ENCODE measurements at regions not wholly inside any gene's neighbourhood (a gene's known extent, or its start where the extent isn't known, plus 50 kb on each side); places are given as distances from the start of the nearest gene placed in this dataset.
"Not testable (repeated sequence)": the region's sequence is repeated elsewhere in the genome, so short reads cannot be mapped to it uniquely, and the experiment has no call there.

DNA sequence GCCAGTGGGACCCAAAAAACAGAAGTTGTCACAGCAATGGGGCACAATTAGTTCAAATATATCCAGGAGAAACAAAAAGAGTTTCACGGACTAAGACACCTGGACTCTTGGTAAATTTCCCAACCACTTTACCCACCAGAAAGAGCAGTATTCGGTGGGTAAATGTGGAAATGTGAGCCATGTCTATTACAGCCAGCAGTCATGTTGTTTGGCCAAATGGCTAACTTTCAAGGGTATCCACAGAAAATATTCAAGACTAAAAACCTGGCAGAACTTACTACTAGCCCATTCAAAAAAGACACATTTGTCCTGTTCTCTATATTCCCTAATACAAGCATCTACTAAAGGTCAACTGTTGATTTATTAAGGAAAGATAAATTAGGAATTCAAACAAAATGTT lies 1296.0 kb upstream of the NXPH2 start:
- H3K9me3 Mint-ChIP-seq (ENCODE audit: unreplicated experiment), result no peaks in the 10 kb centered on the region
- H3K4me3 Mint-ChIP-seq (ENCODE audit: unreplicated experiment), result no peak overlapping the region
- ChIA-PET CTCF (no interaction called here), POLR2A (no interaction called here)
- no peaks in the 10 kb centered on the region for H3K4me1 Mint-ChIP-seq (ENCODE audit: insufficient read depth, unreplicated experiment)
- H3K27me3 Mint-ChIP-seq (ENCODE audit: insufficient read depth, unreplicated experiment), result peaks cover 30% of the 10 kb centered on the region
- H3K27ac Mint-ChIP-seq (ENCODE audit: low read depth, unreplicated experiment), result no peak overlapping the region
- TF ChIP-seq, protein P1, sequence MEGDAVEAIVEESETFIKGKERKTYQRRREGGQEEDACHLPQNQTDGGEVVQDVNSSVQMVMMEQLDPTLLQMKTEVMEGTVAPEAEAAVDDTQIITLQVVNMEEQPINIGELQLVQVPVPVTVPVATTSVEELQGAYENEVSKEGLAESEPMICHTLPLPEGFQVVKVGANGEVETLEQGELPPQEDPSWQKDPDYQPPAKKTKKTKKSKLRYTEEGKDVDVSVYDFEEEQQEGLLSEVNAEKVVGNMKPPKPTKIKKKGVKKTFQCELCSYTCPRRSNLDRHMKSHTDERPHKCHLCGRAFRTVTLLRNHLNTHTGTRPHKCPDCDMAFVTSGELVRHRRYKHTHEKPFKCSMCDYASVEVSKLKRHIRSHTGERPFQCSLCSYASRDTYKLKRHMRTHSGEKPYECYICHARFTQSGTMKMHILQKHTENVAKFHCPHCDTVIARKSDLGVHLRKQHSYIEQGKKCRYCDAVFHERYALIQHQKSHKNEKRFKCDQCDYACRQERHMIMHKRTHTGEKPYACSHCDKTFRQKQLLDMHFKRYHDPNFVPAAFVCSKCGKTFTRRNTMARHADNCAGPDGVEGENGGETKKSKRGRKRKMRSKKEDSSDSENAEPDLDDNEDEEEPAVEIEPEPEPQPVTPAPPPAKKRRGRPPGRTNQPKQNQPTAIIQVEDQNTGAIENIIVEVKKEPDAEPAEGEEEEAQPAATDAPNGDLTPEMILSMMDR (IDR thresholded peaks at IDR 0.05; ENCODE audit: unreplicated experiment), result no peak
- no peak for DNase-seq (ENCODE audit: unreplicated experiment)
- no peaks in the 10 kb centered on the region for H3K36me3 Mint-ChIP-seq (ENCODE audit: insufficient read depth, unreplicated experiment)
- no TSS peak for BruUV-seq (replicated peaks)
- intact Hi-C loops (cut with micrococcal nuclease), result no loop called here

DNA sequence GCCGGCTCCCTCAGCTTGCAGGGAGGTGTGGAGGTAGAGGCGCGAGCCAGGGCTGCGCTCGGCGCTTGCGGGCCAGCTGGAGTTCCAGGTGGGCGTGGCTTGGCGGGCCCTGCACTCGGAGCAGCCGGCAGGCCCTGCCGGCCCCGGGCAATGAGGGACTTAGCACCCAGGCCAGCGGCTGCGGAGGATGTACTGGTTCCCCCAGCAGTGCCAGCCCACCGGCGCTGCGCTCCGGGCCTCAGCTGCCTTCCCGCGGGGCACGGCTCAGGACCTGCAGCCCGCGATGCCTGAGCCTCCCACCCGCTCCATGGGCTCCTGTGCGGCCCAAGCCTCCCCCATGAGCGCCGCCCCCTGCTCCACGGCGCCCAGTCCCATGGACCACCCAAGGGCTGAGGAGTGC lies 1293.6 kb upstream of the NXPH2 start:
- BruUV-seq (replicated peaks); H3K36me3 Mint-ChIP-seq (ENCODE audit: insufficient read depth, unreplicated experiment); H3K4me3 Mint-ChIP-seq (ENCODE audit: unreplicated experiment); intact Hi-C loops (cut with micrococcal nuclease); CTCF ChIA-PET; POLR2A ChIA-PET; H3K9me3 Mint-ChIP-seq (ENCODE audit: unreplicated experiment); H3K27ac Mint-ChIP-seq (ENCODE audit: low read depth, unreplicated experiment); DNase-seq (ENCODE audit: unreplicated experiment); H3K4me1 Mint-ChIP-seq (ENCODE audit: insufficient read depth, unreplicated experiment): not testable (repeated sequence)
- H3K27me3 Mint-ChIP-seq (ENCODE audit: insufficient read depth, unreplicated experiment), result peaks cover 31% of the 10 kb centered on the region

DNA sequence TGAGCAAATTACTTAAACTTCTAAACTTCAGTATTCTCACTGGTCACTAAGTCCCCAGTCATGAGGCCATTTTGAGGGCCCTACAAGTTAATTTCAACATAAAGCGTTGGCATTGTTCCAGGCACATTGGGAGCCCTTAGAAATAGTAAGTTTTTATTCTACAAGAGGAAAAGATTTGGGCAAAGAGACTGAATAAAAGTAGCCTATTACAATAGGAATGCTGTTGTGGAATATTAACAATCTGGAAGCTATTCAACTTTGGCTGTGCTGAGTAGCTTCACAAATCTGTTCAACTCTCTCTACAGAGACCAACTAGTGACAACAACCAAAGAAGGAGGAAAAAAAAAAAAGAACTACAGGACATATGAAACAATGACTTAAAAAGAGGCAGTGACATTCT lies 1287.5 kb upstream of the NXPH2 start:
- CTCF ChIA-PET, result interaction anchor here (0.6 kb wide), 1 partner anchor 88 kb away, joined by 5 read pairs; no protein-coding TSS in a partner anchor
- BruUV-seq (replicated peaks), result no TSS peak
- H3K4me1 Mint-ChIP-seq (ENCODE audit: insufficient read depth, unreplicated experiment), result no peaks in the 10 kb centered on the region
- no peak overlapping the region for H3K4me3 Mint-ChIP-seq (ENCODE audit: unreplicated experiment)
- H3K9me3 Mint-ChIP-seq (ENCODE audit: unreplicated experiment), result no peaks in the 10 kb centered on the region
- intact Hi-C loops (cut with micrococcal nuclease), result no loop called here
- TF ChIP-seq, protein P1 (IDR thresholded peaks at IDR 0.05; ENCODE audit: unreplicated experiment), result no peak
- POLR2A ChIA-PET, result no interaction called here
- H3K27me3 Mint-ChIP-seq (ENCODE audit: insufficient read depth, unreplicated experiment), result peaks cover 52% of the 10 kb centered on the region
- H3K27ac Mint-ChIP-seq (ENCODE audit: low read depth, unreplicated experiment), result no peak overlapping the region
- DNase-seq (ENCODE audit: unreplicated experiment), result no peak
- H3K36me3 Mint-ChIP-seq (ENCODE audit: insufficient read depth, unreplicated experiment), result no peaks in the 10 kb centered on the region

DNA sequence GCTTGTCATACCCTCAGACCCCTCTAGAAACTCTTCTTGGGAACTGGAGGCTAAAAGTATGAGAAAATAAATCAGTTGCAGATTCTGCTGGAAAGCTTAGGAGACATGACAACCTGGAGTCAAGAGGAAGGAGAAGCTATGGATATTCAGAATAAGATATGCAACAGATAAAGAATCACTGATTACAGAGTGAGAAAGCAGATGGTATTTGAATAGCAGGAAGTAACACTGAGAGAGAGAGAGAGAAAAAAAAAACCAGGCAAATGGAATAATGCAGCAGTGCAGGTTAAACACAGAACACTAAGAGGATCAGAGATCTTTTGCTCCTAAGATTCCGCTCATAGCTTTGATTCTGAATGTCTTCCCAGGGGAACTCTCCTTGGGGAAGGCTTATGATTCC lies 1284.1 kb upstream of the NXPH2 start:
- H3K4me3 Mint-ChIP-seq (ENCODE audit: unreplicated experiment), result no peak overlapping the region
- H3K9me3 Mint-ChIP-seq (ENCODE audit: unreplicated experiment), result no peaks in the 10 kb centered on the region
- no peaks in the 10 kb centered on the region for H3K36me3 Mint-ChIP-seq (ENCODE audit: insufficient read depth, unreplicated experiment)
- H3K27ac Mint-ChIP-seq (ENCODE audit: low read depth, unreplicated experiment), result no peak overlapping the region
- ChIA-PET POLR2A (no interaction called here), CTCF (no interaction called here)
- H3K4me1 Mint-ChIP-seq (ENCODE audit: insufficient read depth, unreplicated experiment), result no peaks in the 10 kb centered on the region
- peaks cover 44% of the 10 kb centered on the region for H3K27me3 Mint-ChIP-seq (ENCODE audit: insufficient read depth, unreplicated experiment)
- BruUV-seq (replicated peaks), result no TSS peak
- DNase-seq (ENCODE audit: unreplicated experiment), result no peak
- intact Hi-C loops (cut with micrococcal nuclease), result no loop called here
- TF ChIP-seq, protein P1 (IDR thresholded peaks at IDR 0.05; ENCODE audit: unreplicated experiment), result no peak

DNA sequence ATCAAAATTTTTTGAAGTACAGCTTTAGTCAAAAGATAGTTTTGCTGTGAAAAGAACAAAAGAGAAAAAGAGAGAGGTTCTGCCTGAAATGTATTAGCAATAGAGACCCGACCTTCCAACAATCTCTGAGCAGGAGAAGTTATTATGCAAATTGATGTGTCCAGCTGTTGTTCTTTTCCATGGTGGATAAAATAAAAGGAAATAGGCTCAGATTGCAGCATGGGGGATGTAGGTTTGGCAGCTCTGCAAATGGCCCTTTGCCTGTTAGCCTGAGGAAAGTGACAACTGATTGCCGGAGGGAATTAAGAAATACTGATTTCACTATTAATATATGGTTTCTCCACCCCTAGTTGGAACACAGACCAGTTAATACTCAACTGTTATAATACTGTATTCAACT lies 1283.2 kb upstream of the NXPH2 start:
- POLR2A ChIA-PET, result no interaction called here
- intact Hi-C loops (cut with micrococcal nuclease), result no loop called here
- H3K27me3 Mint-ChIP-seq (ENCODE audit: insufficient read depth, unreplicated experiment), result peaks cover 44% of the 10 kb centered on the region
- H3K36me3 Mint-ChIP-seq (ENCODE audit: insufficient read depth, unreplicated experiment), result no peaks in the 10 kb centered on the region
- H3K4me3 Mint-ChIP-seq (ENCODE audit: unreplicated experiment), result no peak overlapping the region
- CTCF ChIA-PET, result no interaction called here
- H3K4me1 Mint-ChIP-seq (ENCODE audit: insufficient read depth, unreplicated experiment), result no peaks in the 10 kb centered on the region
- H3K27ac Mint-ChIP-seq (ENCODE audit: low read depth, unreplicated experiment), result no peak overlapping the region
- H3K9me3 Mint-ChIP-seq (ENCODE audit: unreplicated experiment), result no peaks in the 10 kb centered on the region
- TF ChIP-seq, protein P1 (IDR thresholded peaks at IDR 0.05; ENCODE audit: unreplicated experiment), result no peak
- BruUV-seq (replicated peaks), result no TSS peak
- no peak for DNase-seq (ENCODE audit: unreplicated experiment)

Measured in MCF 10A (cell line).